ENCODE measurements at regions not wholly inside any gene's neighbourhood (a gene's known extent, or its start where the extent isn't known, plus 50 kb on each side); places are given as distances from the start of the nearest gene placed in this dataset.

- TF ChIP-seq YY1 (IDR thresholded peaks at IDR 0.05; ENCODE audit: insufficient read depth, insufficient read length) (no peak), SUZ12 (IDR thresholded peaks at IDR 0.05; ENCODE audit: extremely low read depth, insufficient read depth, insufficient read length) (no peak)
These were observed 175.1 kb upstream of the KIT start for GRCh38 chr4:54482529-54483200.

Data from NT2/D1 (cell line).